LNCAP (cell line): ENCODE measurements at regions not wholly inside any gene's neighbourhood (a gene's known extent, or its start where the extent isn't known, plus 50 kb on each side); places are given as distances from the start of the nearest gene placed in this dataset.

ENCODE experiments used
- TF ChIP-seq, protein P1 (sequence below): fragments of 450-650 bp; IDR thresholded peaks from 2 replicates; pipeline ENCODE4 v1.5.1; 2017; ENCODE audit warnings: mild to moderate bottlenecking

DNA sequence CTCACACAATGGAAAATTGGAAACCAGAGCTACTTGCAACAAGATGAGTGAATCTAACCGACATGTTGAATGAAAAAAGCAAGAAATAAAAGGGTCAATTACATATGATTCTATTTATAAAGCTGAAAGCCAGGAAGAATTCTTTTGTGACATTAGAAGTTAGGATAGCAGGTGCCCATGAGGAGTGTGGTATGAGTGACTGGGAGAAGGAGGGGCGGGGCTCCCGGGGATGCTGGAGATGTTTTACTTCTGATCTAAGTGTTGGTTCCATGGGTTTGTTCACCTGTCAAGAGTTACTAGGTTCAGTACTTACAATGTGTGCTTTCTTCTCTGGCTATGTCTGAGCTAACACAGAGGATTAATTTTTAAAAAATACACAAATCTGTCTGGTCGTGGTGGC lies 60.8 kb downstream of the NSMCE3 start:
- TF ChIP-seq, protein P1, sequence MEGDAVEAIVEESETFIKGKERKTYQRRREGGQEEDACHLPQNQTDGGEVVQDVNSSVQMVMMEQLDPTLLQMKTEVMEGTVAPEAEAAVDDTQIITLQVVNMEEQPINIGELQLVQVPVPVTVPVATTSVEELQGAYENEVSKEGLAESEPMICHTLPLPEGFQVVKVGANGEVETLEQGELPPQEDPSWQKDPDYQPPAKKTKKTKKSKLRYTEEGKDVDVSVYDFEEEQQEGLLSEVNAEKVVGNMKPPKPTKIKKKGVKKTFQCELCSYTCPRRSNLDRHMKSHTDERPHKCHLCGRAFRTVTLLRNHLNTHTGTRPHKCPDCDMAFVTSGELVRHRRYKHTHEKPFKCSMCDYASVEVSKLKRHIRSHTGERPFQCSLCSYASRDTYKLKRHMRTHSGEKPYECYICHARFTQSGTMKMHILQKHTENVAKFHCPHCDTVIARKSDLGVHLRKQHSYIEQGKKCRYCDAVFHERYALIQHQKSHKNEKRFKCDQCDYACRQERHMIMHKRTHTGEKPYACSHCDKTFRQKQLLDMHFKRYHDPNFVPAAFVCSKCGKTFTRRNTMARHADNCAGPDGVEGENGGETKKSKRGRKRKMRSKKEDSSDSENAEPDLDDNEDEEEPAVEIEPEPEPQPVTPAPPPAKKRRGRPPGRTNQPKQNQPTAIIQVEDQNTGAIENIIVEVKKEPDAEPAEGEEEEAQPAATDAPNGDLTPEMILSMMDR = no peak

DNA sequence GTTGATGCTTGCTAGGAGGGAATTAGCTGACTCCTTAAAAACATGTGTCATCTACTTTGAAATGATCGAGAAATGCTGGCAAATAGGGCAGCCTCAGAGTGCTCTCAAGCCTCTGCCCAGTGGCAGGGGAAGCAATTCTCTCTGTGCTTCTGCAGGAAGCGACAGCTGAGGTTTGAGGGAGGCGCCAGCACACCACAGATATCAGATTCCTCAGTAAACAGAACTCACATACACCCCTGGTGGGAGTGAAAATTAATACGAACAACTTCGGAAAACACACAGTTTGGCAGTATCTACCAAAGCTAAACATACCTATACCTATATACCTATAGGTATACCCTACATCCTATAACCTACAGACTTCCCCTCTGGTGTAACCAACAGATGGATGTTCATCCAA lies 61.3 kb downstream of the NSMCE3 start:
- TF ChIP-seq, protein P1 = peak; percentile 32; the same call in 1 of the 2 replicates

DNA sequence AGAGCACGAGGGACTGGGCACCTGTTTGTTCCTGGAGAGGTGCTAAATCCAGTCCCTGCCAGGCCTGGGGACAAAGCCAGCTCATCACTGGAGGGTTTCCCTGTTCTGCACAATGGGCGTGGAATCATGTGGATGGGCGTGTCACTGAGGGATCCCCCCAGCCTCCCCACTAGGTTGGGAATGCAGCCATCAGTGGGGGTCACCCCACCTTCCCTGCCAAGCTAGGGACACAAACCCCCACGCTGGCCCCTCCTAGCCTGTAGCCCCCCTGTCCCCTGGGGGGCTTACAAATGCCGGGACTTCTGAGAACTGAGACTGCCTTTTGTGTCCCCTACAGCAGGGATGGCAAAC lies 61.9 kb downstream of the NSMCE3 start:
- TF ChIP-seq, protein P1 = no peak

DNA sequence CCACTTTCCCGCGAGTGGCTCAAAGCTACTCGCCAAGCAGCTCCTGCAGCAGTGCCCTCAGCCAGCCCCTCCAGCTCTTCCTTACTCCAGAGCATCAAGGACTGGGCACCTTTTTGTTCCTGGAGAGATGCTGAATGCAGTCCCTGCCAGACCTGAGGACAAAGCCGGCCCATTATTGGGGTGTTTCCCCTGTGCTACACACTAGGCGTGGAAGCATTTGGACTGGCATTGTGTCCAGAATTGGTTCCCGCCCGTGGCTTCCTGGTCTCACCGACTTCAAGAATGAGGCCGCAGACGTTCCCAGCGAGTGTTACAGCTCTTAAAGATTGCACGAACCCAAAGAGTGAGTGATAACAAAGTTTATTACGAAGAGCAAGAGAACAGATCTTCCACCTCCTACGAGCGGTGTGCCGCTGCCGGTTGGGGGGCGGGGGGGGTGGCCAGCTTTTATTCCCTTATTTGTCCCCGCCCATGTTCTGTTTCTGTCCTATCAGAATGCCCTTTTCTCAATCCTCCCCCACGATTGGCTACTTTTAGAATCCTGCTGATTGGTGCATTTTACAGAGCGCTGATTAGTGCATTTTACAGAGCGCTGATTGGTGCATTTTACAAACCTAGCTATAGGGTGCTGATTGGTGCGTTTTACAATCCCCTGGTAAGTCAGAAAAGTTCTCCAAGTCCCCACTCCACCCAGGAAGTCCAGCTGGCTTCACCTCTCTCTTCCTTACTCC lies 62.4 kb downstream of the NSMCE3 start:
- TF ChIP-seq, protein P1 = no peak

DNA sequence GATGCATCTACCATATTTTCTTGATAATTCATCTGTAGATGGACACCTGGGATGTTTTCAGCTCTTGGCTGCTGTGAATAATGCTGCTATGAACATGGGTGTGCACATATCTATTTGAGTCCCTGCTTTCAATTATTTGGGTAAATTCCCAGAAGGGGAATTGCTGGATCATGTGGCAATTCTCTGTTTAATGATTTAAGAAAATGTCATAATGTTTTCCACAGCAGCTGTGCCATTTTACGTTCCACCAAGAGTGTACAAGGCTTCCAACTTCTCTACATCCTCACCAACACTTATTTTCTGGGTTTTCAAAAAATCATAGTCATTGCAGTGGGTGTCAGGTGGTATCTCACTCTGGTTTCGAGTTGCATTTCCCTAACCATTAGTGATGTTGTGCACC lies 64.4 kb downstream of the NSMCE3 start:
- TF ChIP-seq, protein P1 = no peak

DNA sequence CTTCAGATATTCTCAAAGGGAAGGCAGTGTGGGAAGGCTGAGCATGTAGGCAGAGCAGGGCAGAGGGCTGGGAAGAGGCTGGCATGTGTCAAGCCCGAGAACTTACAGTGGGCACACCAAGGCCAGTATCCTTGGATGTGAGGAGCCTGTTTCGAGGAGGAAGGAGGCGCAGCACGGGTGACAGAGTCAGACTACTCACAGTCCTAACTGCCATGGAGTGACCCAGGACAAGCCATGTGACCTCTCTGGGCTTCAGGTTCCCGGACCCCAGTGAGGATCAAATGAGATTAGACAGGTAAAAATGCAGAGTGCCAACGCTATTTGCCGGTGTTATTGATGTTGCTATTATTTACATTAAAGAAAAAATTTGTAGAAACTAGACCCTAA lies 65.3 kb downstream of the NSMCE3 start:
- TF ChIP-seq, protein P1 = no peak

DNA sequence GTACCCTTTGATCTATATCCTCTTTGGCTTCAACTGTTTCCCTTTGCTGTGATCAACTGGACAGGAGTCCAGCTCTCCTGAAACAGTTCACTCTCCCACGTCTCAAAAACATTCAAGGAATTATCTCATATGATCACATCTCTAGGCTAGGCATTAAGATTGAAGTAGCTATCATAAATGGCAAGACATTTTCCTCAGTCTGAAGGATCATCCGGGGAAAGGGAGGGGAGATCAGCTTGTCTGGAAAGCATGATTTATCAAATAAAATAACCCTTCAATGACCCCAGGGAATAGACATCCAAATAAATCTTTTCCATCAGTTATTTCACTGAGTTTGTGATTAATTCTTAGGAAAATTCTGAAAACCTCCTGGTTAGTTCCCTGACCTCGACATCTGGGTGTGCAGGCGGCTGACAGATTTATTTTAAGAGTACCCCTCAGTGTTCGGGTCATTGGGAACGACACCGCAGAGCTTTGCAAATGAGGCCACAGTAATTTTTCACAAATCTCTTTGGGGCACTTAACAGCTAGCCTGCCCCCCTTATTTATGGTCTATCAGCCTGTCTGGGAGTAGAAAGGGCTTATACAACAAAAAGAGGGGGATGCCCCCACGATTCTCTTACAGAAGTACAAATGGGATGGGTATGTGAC lies 65.8 kb downstream of the NSMCE3 start:
- TF ChIP-seq, protein P1 = no peak
